Heart left ventricle (tissue), 13 donors: ENCODE measurements at regions not wholly inside any gene's neighbourhood (a gene's known extent, or its start where the extent isn't known, plus 50 kb on each side); places are given as distances from the start of the nearest gene placed in this dataset.

Experiments used
- CTCF ChIP-seq, 12 donors: fragments of 200-600 bp; sonication (generic) in 4 of 12; IDR thresholded peaks; one replicate each; pipeline versions ENCODE4 v1.5.0 to v1.8.0; 2018 to 2022; ENCODE audit warnings: antibody characterized with exemption in 12 of 12, mild to moderate bottlenecking in 5 of 12
- POLR2A ChIP-seq, 2 donors: fragments of 450-650 bp; IDR thresholded peaks; one replicate each; pipeline ENCODE4 v1.6.1; 2017; ENCODE audit warnings: antibody characterized with exemption in 2 of 2, mild to moderate bottlenecking in 2 of 2, moderate library complexity in 2 of 2
- donor health status: ischemic (EF 13 %, LVEDD 7.1; RV severe dilation, severe dysfunction).
- donor health status: DM: no; HTN: yes; CAD: no.
- donor health status: DM: no; HTN: no; CAD: no.
- donor health status: ischemic (EF 25% LVEDD 6.9; RV normal size, moderate dysfunction).
- donor health status: ischemic (EF 25% LVEDD 5.7; RV mildly dilated, moderate dysfunction).
- donor health status: ischemic (EF 35%, LVEDD 5.7; RV mildly dilated, moderate dysfunction).
- donor health status: nonischemic (EF 11% LVEDD 7.7; RV severe dilation, severe dysfunction).
- donor health status: DM: yes; HTN: yes; CAD: no.
- donor health status: PGD.
- donor health status: ischemic (EF 29% LVEDD 5.4; RV normal size, mild dysfunction).
- donor health status: nonischemic (EF 23%, LVEDD 6.1; RV moderate dilation, normal function).

- TF ChIP-seq CTCF (IDR thresholded peaks at IDR 0.05) (no peak), POLR2A (IDR thresholded peaks at IDR 0.05) (no peak)
Measured at GRCh38 chr6:81023709-81024108, 728.8 kb downstream of the TENT5A start.
